ENCODE measurements at regions not wholly inside any gene's neighbourhood (a gene's known extent, or its start where the extent isn't known, plus 50 kb on each side); places are given as distances from the start of the nearest gene placed in this dataset.

DNA sequence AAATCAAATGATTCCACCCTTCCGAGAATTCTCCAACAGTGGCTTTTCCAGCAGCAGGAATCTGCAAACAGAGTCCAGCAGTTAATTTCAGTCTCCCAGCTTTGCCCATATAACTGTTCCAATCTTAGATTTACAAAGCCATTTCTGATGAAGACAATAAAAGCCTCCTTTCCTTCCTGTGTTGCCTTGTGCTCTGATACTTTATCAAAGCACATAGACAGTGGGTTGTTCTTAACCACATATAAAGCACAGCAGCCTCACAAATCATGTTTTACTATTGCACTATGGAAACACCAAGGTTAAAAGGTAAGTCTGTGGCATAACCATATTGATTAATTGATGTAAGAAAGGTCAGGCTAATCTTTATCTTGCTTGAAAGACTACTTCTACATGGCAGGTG lies 89.8 kb upstream of the MMADHC start:
- Mint-ChIP-seq H3K9me3 (peaks cover 5% of the 10 kb centered on the region), H3K27me3 (peaks cover 7% of the 10 kb centered on the region), H3K4me3 (no peak overlapping the region), H3K27ac (no peak overlapping the region), H3K4me1 (no peaks in the 10 kb centered on the region), H3K36me3 (no peaks in the 10 kb centered on the region)

DNA sequence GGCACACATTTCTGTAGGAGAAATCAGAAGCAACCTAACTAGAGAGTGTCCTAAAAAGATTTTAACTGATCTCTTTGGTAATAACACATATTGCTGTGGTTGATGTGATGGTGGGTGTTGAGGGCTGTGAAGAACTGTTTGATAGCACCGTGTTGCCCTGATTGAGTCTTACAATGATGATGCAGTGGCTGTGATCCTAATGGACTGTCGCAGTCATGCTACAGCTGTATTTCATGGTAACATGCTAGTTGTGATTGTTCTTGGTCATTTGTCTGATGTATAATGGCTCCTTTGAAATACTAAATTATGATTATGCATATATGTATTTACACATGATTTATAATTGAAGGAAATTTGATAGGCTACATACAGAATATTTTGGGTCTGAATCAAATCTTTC lies 82.5 kb upstream of the MMADHC start:
- H3K27me3 Mint-ChIP-seq = peaks cover 6% of the 10 kb centered on the region

DNA sequence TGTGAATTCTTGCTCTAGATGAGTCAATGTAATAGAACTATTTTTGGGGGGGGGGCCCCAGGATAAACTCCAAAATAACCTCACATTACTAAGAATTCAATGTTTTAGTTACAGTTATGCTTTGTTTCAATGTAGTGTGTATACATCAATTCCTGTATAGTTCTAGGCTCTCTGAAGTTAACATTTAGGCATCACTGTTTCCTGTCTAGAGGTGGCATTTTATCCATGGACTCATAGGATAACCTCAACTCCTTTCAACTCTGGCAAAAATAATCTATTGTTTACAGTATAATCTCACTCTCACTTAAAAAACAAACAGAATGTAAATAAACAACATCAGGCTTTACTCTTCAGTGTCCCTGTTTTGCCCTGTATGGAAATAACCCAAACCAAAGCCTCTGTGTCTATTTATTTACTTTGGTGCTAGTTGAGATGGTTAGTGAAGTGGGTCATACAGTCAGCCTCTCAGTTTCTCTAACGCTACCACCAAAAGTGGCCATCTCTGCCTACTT lies 79.3 kb upstream of the MMADHC start:
- Mint-ChIP-seq H3K27me3 (peaks cover 4% of the 10 kb centered on the region), H3K4me1 (no peaks in the 10 kb centered on the region), H3K36me3 (no peaks in the 10 kb centered on the region), H3K4me3 (no peak overlapping the region), H3K27ac (no peak overlapping the region), H3K9me3 (no peaks in the 10 kb centered on the region)

More for the DNA sequence above, 82.5 kb upstream of the MMADHC start:
- no peaks in the 10 kb centered on the region for H3K4me1 Mint-ChIP-seq
- H3K9me3 Mint-ChIP-seq = no peaks in the 10 kb centered on the region
- H3K27ac Mint-ChIP-seq = no peak overlapping the region
- no peak overlapping the region for H3K4me3 Mint-ChIP-seq
- no peaks in the 10 kb centered on the region for H3K36me3 Mint-ChIP-seq

DNA sequence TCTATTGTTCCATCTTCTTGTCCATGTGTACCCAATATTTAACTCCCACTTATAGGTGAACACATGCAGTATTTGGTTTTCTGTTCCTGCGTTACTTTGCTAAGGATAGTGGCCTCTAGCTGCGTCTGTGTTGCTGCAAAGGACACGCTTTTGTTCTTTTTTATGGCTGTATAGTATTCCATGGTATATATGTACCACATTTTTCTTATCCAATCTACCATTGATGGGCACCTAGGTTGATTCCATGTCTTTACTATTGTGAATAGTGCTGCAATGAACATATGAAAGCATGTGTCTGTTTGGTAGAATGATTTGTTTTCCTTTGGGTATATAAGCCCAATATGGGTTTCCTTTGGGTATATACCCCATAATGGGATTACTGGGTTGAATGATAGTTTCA lies 77.3 kb upstream of the MMADHC start:
- Mint-ChIP-seq H3K27me3 (peaks cover 4% of the 10 kb centered on the region), H3K9me3 (no peaks in the 10 kb centered on the region), H3K27ac (no peak overlapping the region), H3K4me1 (no peaks in the 10 kb centered on the region), H3K4me3 (no peak overlapping the region), H3K36me3 (no peaks in the 10 kb centered on the region)

DNA sequence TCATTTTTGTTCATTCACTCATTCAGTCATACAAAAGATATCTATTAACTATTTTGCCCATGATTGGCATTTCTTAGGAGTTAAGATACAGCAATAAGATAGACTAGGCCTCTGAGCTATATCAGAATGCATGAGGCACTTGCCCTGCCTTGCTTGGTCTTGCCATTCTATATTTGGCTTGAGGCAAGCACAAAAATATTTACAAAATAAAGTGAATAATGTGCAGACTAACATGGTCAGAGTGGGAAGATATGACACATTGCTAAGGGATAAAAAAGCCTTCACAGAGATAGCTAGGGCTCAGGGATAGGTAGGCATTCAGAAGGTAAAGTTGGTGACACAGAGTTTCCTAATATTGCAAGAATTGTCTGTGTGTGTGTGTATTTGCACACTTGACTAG lies 75.0 kb upstream of the MMADHC start:
- no peaks in the 10 kb centered on the region for H3K4me1 Mint-ChIP-seq
- no peaks in the 10 kb centered on the region for H3K36me3 Mint-ChIP-seq
- peaks cover 5% of the 10 kb centered on the region for H3K27me3 Mint-ChIP-seq
- no peak overlapping the region for H3K27ac Mint-ChIP-seq
- no peak overlapping the region for H3K4me3 Mint-ChIP-seq
- H3K9me3 Mint-ChIP-seq = no peaks in the 10 kb centered on the region

DNA sequence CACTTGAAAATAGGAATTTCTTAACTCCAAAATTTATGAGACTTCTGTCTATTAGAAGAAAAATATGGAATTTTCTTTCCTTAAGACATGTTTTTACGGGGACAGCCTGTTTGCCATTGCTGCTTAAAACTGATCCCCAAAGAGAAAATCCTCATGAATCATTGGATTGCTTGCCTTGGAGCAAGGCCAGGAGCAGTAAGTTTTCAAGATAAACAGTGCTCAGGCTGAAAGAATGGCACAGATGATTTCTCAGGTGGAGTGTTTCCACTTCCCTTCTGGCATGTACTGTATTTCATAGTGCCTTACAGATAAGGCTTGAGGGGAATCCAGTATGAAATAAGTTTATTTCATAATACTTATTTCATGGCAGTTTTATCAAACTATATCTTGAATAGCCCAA lies 74.3 kb upstream of the MMADHC start:
- Mint-ChIP-seq H3K27me3 (peaks cover 4% of the 10 kb centered on the region), H3K27ac (no peak overlapping the region), H3K9me3 (no peaks in the 10 kb centered on the region), H3K4me1 (no peaks in the 10 kb centered on the region), H3K36me3 (no peaks in the 10 kb centered on the region), H3K4me3 (no peak overlapping the region)

DNA sequence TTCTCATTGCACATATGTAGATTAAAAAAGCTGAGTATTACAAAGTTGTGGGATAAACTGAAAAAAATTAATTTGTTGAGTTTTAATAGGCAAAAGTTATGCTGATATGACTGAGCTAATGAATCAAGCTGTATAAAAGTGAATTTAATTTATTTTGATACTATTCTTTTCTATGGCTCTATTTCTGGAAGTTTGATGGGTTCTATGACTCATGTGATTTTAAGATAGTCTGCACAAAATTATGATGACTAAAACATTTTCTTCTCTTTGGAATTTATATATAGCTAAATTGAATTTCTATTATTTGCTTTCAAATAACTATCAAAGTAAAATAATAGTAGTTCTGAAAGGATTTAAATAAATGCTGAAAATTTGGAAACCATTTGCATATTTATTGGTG lies 71.0 kb upstream of the MMADHC start:
- Mint-ChIP-seq H3K27me3 (peaks cover 4% of the 10 kb centered on the region), H3K27ac (no peak overlapping the region), H3K4me1 (no peaks in the 10 kb centered on the region), H3K9me3 (no peaks in the 10 kb centered on the region), H3K36me3 (no peaks in the 10 kb centered on the region), H3K4me3 (no peak overlapping the region)

DNA sequence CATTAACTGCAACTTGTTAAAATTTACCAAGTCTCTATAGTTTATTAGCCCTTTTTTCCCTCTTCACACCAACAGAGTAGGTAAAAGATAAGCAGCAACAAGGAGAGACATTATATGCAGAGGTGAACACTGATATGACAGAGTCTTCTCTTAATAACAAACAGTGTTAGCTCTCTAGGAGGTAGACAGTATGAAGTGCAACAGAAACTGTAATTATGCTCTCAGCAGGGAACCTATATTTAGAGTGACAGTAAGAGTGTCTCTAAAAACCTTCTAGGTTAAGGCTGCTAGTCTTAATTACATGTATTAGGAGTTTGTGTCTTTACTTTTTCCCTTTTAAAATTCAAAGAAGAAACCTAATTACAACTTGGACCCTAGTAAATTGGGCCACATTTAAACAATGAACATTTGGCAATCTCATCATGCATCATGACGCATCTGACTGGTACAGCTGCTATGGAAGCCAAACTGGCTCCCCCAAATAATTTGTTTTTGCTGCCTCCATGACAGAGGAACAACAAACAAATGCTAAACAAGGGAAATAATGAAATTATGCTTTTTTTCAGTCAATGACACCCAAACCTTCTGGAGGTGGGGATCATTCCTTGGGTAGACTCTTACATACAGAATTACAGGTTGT lies 69.9 kb upstream of the MMADHC start:
- Mint-ChIP-seq H3K36me3 (no peaks in the 10 kb centered on the region), H3K4me3 (no peak overlapping the region), H3K4me1 (no peaks in the 10 kb centered on the region), H3K27me3 (peaks cover 4% of the 10 kb centered on the region), H3K9me3 (no peaks in the 10 kb centered on the region), H3K27ac (no peak overlapping the region)

DNA sequence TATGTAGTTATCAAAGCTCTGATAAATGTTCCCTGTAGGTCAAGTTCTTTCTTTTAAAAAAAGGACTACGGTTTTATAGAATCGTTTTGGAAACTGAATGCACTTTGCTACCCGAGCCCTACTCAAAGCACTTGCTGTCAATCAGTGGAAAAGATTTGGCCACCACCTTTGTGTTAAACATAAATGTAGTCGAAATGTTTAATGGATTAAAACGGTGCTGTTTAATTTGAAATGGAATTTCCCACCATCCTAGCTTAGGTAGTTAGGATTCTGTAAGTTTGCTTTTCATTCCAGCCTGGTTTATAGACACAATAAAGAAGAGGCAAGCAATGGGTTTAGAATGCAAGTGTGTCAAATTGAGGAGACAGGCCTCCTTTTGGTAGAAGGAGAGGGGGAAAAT lies 69.4 kb upstream of the MMADHC start:
- Mint-ChIP-seq H3K4me1 (no peaks in the 10 kb centered on the region), H3K27me3 (peaks cover 4% of the 10 kb centered on the region), H3K9me3 (no peaks in the 10 kb centered on the region), H3K4me3 (no peak overlapping the region), H3K36me3 (no peaks in the 10 kb centered on the region), H3K27ac (no peak overlapping the region)

DNA sequence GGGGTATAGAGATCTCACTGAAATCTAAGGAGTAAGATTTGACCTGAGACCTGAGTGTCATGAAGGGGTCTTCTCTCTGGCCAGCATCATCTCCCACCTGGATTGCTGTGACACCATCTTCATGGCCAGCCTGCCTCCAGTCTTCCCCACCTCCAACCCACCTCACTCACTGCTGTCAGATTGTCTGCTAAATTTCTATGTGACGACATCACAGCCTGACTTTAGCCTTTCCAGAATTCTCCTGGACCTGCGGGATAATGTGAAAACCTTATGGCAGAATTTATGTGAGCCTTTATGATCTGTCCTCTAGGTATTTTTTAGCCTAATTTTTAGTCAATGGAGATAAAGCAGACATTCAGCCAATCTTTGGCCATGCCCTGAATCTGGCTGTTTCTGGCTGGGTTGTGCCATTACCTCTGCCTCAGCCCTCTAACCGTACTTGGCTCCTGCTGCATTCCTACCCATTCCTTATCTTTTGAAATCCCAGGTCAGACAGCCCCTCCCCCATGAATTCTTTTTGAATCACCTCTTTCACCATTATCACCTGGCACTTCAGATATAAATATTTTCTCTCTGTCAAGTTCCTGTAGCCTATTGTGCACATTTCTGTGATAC lies 66.4 kb upstream of the MMADHC start:
- no peaks in the 10 kb centered on the region for H3K4me1 Mint-ChIP-seq
- H3K27me3 Mint-ChIP-seq = peaks cover 6% of the 10 kb centered on the region
- no peak overlapping the region for H3K27ac Mint-ChIP-seq
- H3K36me3 Mint-ChIP-seq = no peaks in the 10 kb centered on the region
- no peaks in the 10 kb centered on the region for H3K9me3 Mint-ChIP-seq
- H3K4me3 Mint-ChIP-seq = no peak overlapping the region

DNA sequence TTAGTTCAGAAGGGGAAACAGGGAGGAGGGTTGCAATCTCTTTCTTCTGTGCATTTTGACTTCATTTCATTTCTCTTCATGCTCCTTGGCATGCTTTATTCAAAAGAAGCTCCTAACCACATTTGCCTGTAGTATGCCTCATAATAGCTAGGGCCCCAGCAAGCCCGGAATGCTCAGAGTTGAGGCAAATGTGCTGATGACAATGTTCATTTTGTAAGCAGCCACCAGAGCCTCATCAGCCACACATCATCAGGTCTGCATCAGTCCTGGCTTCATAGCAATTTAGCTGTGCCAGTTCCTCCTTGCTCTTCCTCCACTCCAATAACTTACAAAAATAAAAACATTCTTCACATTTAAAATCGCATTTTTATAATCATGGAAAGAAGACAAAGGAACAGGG lies 65.4 kb upstream of the MMADHC start:
- H3K27ac Mint-ChIP-seq = no peak overlapping the region
- no peaks in the 10 kb centered on the region for H3K36me3 Mint-ChIP-seq
- H3K27me3 Mint-ChIP-seq = peaks cover 4% of the 10 kb centered on the region
- H3K4me1 Mint-ChIP-seq = no peaks in the 10 kb centered on the region
- H3K4me3 Mint-ChIP-seq = no peak overlapping the region
- H3K9me3 Mint-ChIP-seq = no peaks in the 10 kb centered on the region

DNA sequence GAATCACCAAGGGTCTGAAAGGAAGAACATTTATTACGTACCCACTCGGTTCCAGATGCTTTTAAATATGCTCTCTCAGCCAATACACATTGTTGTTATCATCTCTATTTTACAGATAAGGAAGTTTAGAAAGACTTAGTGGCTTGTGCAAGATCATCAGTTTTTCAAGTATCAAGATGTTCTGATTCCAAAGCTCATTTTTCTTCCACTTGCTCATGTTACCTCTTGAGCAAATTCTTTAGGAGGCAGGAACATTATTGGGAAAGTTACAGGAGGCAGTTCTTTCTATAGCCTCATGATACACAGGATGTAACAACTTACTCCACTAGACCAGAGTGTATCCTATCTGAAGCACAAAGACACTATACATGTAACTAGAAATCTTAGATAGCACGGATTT lies 65.0 kb upstream of the MMADHC start:
- H3K27ac Mint-ChIP-seq = no peak overlapping the region
- H3K27me3 Mint-ChIP-seq = peaks cover 6% of the 10 kb centered on the region
- no peaks in the 10 kb centered on the region for H3K4me1 Mint-ChIP-seq
- no peaks in the 10 kb centered on the region for H3K9me3 Mint-ChIP-seq
- no peaks in the 10 kb centered on the region for H3K36me3 Mint-ChIP-seq
- H3K4me3 Mint-ChIP-seq = no peak overlapping the region

DNA sequence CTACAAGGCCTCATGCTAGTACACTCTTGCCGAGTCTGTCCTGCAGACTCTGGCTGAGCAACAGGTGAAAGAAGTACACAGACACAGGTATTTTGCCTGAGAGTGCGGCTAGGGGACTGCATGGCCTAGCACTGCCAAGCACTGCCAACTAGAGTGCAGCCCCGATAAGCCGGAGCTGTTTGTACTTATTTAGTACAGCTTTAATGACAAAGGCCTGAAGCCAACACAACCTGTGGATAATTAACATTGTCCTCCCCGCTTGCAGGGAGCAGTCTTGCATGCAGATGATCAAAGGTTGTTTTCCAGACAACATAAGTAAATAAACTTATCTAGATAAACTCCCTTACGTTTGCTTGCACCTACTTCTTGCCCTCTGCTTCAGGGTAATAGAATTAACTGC lies 63.7 kb upstream of the MMADHC start:
- Mint-ChIP-seq H3K36me3 (no peaks in the 10 kb centered on the region), H3K4me3 (no peak overlapping the region), H3K27ac (no peak overlapping the region), H3K27me3 (peaks cover 10% of the 10 kb centered on the region), H3K4me1 (no peaks in the 10 kb centered on the region), H3K9me3 (no peaks in the 10 kb centered on the region)

DNA sequence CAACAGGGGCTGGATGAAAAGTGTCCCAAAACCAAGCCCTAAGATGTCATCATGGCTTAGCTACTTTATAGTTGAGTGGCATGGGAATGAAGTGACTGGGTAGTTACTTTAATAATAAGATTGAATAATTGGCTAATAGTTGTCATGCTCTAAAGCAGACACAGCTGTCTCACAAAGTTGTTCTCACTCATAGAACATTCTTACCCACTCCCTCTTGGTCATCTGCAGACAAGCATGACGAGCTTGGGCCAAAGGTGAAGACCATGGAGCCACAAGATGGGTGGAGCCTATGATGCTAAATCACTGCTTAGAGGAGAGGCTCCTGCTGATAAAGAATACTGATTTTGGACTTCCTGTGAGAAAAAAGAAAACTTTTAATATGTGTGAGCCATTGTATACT lies 62.4 kb upstream of the MMADHC start:
- Mint-ChIP-seq H3K36me3 (no peaks in the 10 kb centered on the region), H3K27ac (no peak overlapping the region), H3K9me3 (no peaks in the 10 kb centered on the region), H3K27me3 (peaks cover 12% of the 10 kb centered on the region), H3K4me1 (no peaks in the 10 kb centered on the region), H3K4me3 (no peak overlapping the region)

DNA sequence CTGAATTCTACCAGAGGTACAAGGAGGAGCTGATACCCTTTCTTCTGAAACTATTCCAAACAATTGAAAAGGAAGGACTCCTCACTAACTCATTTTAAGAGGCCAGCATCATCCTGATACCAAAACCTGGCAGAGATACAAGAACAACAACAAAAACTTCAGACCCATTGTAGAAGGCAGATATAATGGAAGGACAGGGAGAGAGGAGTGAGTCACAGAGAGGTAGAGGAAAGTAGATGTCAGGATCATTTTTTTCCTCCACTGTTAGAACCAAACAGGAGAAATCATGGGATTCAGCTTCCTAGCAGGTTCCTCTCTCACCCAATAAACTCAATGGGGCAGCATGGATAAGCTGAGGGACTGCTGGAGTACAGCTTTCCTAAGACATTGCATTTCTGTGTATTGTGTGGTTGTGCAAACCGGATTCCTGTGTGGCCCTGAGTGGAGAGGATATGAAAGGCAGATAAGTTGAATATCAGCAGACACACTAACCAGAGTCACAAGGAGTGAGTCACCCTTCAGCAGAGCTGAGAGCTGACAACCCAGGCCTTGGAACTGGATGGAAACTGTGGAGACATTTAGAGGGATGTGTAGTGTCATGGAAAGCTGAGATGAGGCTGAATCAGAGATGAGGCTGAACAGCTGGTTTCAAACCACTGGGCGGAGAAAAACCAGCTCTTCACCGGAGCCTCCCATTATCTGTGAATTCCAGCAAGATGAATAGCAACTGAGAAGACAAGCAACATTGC lies 60.9 kb upstream of the MMADHC start:
- Mint-ChIP-seq H3K27ac (no peak overlapping the region), H3K4me1 (no peaks in the 10 kb centered on the region), H3K4me3 (no peak overlapping the region), H3K27me3 (peaks cover 14% of the 10 kb centered on the region), H3K36me3 (no peaks in the 10 kb centered on the region), H3K9me3 (no peaks in the 10 kb centered on the region)

DNA sequence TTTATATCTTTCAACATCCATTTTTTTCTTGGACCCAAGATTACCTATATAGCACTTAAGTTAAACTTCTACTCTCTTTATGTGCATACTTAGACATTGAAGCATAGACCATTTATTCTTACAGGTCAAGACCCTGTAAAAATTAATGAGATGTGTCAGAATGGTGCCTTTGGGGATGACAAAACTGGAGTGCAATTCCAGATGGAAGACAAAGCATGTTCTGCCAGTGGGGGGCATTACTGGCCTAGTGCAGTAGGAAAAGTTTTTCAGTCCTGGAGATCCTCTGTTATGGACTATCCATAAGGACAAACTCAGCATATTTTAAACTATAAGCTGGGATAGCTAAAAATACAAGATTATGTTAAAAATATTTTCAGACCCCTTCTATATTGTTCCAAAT lies 57.8 kb upstream of the MMADHC start:
- Mint-ChIP-seq H3K27me3 (peaks cover 16% of the 10 kb centered on the region), H3K4me3 (no peak overlapping the region), H3K27ac (no peak overlapping the region), H3K9me3 (no peaks in the 10 kb centered on the region), H3K36me3 (no peaks in the 10 kb centered on the region), H3K4me1 (no peaks in the 10 kb centered on the region)
